ENCODE measurements at regions not wholly inside any gene's neighbourhood (a gene's known extent, or its start where the extent isn't known, plus 50 kb on each side); places are given as distances from the start of the nearest gene placed in this dataset.

- Histone ChIP-seq H3K36me3 (no peaks in the 10 kb centered on the region), H3K4me1 (ENCODE audit: low read depth) (peaks cover 7% of the 10 kb centered on the region), H3K4me3 (no peak overlapping the region), H3K27ac (no peak overlapping the region), H3K27me3 (no peaks in the 10 kb centered on the region), H3K9me3 (ENCODE audit: low read depth) (no peaks in the 10 kb centered on the region)
- TF ChIP-seq, protein P1, sequence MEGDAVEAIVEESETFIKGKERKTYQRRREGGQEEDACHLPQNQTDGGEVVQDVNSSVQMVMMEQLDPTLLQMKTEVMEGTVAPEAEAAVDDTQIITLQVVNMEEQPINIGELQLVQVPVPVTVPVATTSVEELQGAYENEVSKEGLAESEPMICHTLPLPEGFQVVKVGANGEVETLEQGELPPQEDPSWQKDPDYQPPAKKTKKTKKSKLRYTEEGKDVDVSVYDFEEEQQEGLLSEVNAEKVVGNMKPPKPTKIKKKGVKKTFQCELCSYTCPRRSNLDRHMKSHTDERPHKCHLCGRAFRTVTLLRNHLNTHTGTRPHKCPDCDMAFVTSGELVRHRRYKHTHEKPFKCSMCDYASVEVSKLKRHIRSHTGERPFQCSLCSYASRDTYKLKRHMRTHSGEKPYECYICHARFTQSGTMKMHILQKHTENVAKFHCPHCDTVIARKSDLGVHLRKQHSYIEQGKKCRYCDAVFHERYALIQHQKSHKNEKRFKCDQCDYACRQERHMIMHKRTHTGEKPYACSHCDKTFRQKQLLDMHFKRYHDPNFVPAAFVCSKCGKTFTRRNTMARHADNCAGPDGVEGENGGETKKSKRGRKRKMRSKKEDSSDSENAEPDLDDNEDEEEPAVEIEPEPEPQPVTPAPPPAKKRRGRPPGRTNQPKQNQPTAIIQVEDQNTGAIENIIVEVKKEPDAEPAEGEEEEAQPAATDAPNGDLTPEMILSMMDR (IDR thresholded peaks at IDR 0.05; ENCODE audit: low read depth, low read length) = no peak
- no peak for DNase-seq (ENCODE audit: low read depth in 1 of 2, low spot score in 1 of 2)
These were observed 987.9 kb upstream of the WWC1 start for GRCh38 chr5:167303582-167303981.

DNA sequence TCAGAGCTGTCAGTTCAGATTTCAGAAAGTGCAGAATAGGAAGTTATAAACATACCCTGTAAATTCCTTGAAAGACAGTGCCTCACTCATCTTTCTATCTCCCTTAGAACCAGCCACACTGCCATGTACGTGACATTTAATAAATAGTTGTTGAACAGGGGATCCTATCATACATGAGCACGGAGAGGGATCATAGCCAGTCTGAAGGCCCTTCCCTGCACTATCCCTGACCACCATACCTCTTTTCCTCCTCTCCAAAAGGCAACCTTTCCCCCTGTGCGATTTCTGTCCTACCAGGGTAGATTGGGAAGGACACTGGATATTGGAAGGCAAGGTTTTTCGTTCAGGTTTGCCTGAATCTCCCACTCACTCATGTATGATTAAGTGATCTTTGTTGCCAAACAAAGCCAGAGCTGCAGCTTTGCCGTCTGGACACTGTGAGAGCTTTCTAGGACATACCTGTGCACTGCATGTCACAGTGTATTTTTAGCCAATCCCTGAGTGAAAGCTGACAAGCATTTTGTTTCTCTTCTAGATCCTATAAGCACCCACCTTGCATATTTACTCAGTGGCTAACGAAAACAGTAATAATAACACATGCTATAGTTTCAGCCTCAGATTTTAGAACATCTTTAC lies 986.5 kb upstream of the WWC1 start:
- TF ChIP-seq, protein P1 (IDR thresholded peaks at IDR 0.05; ENCODE audit: low read depth, low read length) = no peak
- Histone ChIP-seq H3K4me1 (ENCODE audit: low read depth) (peaks cover 7% of the 10 kb centered on the region), H3K36me3 (no peaks in the 10 kb centered on the region), H3K4me3 (no peak overlapping the region), H3K27ac (peak overlapping the region; percentile 4), H3K27me3 (no peaks in the 10 kb centered on the region), H3K9me3 (ENCODE audit: low read depth) (no peaks in the 10 kb centered on the region)
- DNase-seq (ENCODE audit: low read depth in 1 of 2, low spot score in 1 of 2) = peak in 1 of 2 donors; percentile 26

- TF ChIP-seq, protein P1 (IDR thresholded peaks at IDR 0.05; ENCODE audit: low read depth, low read length) = no peak
- peaks cover 7% of the 10 kb centered on the region for H3K4me1 ChIP-seq (ENCODE audit: low read depth)
- DNase-seq (ENCODE audit: low read depth in 1 of 2, low spot score in 1 of 2) = no peak
- H3K4me3 ChIP-seq = no peak overlapping the region
- no peaks in the 10 kb centered on the region for H3K9me3 ChIP-seq (ENCODE audit: low read depth)
- no peak overlapping the region for H3K27ac ChIP-seq
- no peaks in the 10 kb centered on the region for H3K36me3 ChIP-seq
- H3K27me3 ChIP-seq = no peaks in the 10 kb centered on the region
These were observed 985.7 kb upstream of the WWC1 start for GRCh38 chr5:167305591-167306213.

DNA sequence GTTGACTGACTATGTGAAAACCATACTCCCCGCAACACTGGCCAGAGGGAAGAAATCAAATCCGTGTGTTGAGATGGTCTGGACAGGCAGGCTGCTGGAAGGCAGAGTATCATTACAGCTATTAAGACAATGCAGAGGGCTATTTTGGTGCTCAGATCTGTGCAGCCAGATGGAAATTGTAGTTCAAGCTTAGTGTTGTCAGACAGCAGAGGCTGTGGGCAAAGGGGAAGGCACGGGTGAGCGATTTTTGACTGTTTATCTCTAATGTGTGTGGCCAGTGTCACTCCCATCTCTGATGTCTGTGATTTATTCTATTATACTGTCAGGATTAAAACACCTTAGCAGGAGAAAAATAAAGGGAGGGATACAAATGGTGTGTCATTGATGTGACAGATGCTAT lies 984.4 kb upstream of the WWC1 start:
- DNase-seq (ENCODE audit: low read depth in 1 of 2, low spot score in 1 of 2) = no peak
- TF ChIP-seq, protein P1 (IDR thresholded peaks at IDR 0.05; ENCODE audit: low read depth, low read length) = no peak
- H3K36me3 ChIP-seq = no peaks in the 10 kb centered on the region

GRCh38 chr5:167308466-167308865 lies 983.0 kb upstream of the WWC1 start:
- TF ChIP-seq, protein P1 (IDR thresholded peaks at IDR 0.05; ENCODE audit: low read depth, low read length) = no peak
- Histone ChIP-seq H3K27me3 (no peaks in the 10 kb centered on the region), H3K4me3 (no peak overlapping the region), H3K27ac (no peak overlapping the region), H3K4me1 (ENCODE audit: low read depth) (peaks cover 7% of the 10 kb centered on the region), H3K36me3 (no peaks in the 10 kb centered on the region), H3K9me3 (ENCODE audit: low read depth) (no peaks in the 10 kb centered on the region)
- DNase-seq (ENCODE audit: low read depth in 1 of 2, low spot score in 1 of 2) = no peak

More for the DNA sequence above, 984.4 kb upstream of the WWC1 start:
- Histone ChIP-seq H3K9me3 (ENCODE audit: low read depth) (no peaks in the 10 kb centered on the region), H3K4me1 (ENCODE audit: low read depth) (peaks cover 7% of the 10 kb centered on the region), H3K4me3 (no peak overlapping the region), H3K27me3 (no peaks in the 10 kb centered on the region), H3K27ac (no peak overlapping the region)

Data from cardiac muscle cell (in vitro differentiated cells and primary cell).